Suprapubic skin (tissue), 4 donors: ENCODE measurements at regions not wholly inside any gene's neighbourhood (a gene's known extent, or its start where the extent isn't known, plus 50 kb on each side); places are given as distances from the start of the nearest gene placed in this dataset.

Experiments used
- DNase-seq, 2 donors: peaks; one replicate each; pipeline ENCODE4 v3.0.0-alpha.2; 2019; ENCODE audit warnings: low spot score in 2 of 2
- H3K27ac ChIP-seq: fragments of 200-600 bp; sonication (generic); one replicate; pipeline ENCODE4 v1.5.1; 2019
- H3K27me3 ChIP-seq: fragments of 200-600 bp; sonication (generic); one replicate; pipeline ENCODE4 v1.5.1; 2019
- H3K36me3 ChIP-seq: fragments of 200-600 bp; sonication (generic); one replicate; pipeline ENCODE4 v1.5.1; 2019
- H3K4me1 ChIP-seq: fragments of 200-600 bp; sonication (generic); one replicate; pipeline ENCODE4 v1.5.1; 2019
- H3K4me3 ChIP-seq: fragments of 200-600 bp; sonication (generic); one replicate; pipeline ENCODE4 v1.5.1; 2019; ENCODE audit warnings: mild to moderate bottlenecking
- H3K9me3 ChIP-seq: fragments of 200-600 bp; sonication (generic); one replicate; pipeline ENCODE4 v1.5.1; 2019
- EP300 ChIP-seq: sonication (generic); formaldehyde crosslinking; IDR thresholded peaks from one replicate; pipeline ENCODE4 v1.6.1; 2017; ENCODE audit warnings: antibody characterized with exemption
- POLR2A ChIP-seq, 2 donors: fragments of 450-650 bp; IDR thresholded peaks; one replicate each; pipeline ENCODE4 v1.6.1; 2017; ENCODE audit warnings: antibody characterized with exemption in 2 of 2, mild to moderate bottlenecking in 2 of 2, moderate library complexity in 2 of 2
- POLR2AphosphoS5 ChIP-seq, 3 donors: sonication (generic); formaldehyde crosslinking; IDR thresholded peaks; one replicate each; pipeline ENCODE4 v1.6.1; 2017; ENCODE audit warnings: antibody characterized with exemption in 3 of 3
- WGBS: methylation state at CpG from one replicate; pipeline ENCODE4 v1.1.5; 2018; 5-methylcytosine and 5-hydroxymethylcytosine counted together
- TF ChIP-seq, protein P1 (sequence below), 2 donors: fragments of 200-600 bp in 1 of 2; fragments of 450-650 bp in 1 of 2; sonication (generic) in 1 of 2; IDR thresholded peaks; one replicate each; pipeline ENCODE4 v1.5.1; 2016 to 2019; ENCODE audit warnings: antibody characterized with exemption in 2 of 2, mild to moderate bottlenecking in 1 of 2, moderate library complexity in 1 of 2

DNA sequence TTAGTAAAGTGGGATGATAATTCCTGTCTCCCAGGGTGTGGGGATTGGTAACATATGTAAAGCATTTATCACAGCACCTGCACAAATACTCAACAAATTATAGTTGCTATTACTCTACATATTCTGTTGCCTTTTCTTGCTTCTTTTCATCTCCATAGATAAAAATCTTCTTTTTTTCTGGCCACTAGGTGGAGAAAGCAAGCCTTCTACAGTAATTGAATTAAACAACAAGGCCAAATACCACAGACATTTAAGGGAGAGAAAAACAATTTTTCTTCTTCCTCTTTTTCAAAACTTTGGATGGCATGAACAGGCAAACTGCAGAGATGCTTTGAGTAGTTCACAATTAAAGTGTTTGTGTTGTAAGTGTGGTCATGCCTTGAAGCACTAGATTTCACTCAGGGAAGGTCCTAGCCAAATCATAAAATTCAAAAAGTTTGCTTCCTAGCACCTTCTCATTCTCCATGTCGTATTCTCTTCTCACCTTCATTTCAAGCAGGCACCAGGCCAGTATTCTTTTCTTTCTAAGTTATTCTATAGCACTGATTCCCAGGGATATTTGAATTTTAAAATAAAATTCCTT, 493.4 kb upstream of the TGFBR2 start:
- H3K4me3 ChIP-seq = no peak overlapping the region
- no peaks in the 10 kb centered on the region for H3K4me1 ChIP-seq
- no peaks in the 10 kb centered on the region for H3K27me3 ChIP-seq
- no peak for DNase-seq
- no peak overlapping the region for H3K27ac ChIP-seq
- WGBS = 21% methylated on average over 1 of the region's 1 CpG
- TF ChIP-seq, protein P1, sequence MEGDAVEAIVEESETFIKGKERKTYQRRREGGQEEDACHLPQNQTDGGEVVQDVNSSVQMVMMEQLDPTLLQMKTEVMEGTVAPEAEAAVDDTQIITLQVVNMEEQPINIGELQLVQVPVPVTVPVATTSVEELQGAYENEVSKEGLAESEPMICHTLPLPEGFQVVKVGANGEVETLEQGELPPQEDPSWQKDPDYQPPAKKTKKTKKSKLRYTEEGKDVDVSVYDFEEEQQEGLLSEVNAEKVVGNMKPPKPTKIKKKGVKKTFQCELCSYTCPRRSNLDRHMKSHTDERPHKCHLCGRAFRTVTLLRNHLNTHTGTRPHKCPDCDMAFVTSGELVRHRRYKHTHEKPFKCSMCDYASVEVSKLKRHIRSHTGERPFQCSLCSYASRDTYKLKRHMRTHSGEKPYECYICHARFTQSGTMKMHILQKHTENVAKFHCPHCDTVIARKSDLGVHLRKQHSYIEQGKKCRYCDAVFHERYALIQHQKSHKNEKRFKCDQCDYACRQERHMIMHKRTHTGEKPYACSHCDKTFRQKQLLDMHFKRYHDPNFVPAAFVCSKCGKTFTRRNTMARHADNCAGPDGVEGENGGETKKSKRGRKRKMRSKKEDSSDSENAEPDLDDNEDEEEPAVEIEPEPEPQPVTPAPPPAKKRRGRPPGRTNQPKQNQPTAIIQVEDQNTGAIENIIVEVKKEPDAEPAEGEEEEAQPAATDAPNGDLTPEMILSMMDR (IDR thresholded peaks at IDR 0.05) = peak; percentile 30 to 31
- TF ChIP-seq EP300 = no peak
- H3K36me3 ChIP-seq = no peaks in the 10 kb centered on the region
- no peaks in the 10 kb centered on the region for H3K9me3 ChIP-seq

DNA sequence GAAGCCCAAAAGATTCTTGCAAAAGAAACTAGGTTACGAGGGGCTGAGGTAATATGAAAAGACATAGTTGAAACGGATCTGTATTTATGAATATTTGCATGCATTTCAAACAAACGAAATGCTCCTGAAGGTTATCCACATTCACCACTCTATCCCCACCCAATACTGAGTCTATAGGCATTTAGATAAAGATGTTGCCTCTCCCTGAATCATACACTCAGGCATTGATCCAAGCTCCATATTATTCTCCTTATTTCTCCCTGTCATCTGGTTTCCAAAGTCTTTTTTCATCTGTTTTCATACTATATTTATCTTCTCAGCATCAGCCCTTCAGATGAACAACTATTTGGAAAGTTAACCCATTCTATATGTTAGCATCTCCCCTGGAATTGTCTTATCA, 492.5 kb upstream of the TGFBR2 start:
- WGBS = 87% methylated on average over 3 of the region's 3 CpGs
- no peaks in the 10 kb centered on the region for H3K9me3 ChIP-seq
- no peak overlapping the region for H3K27ac ChIP-seq
- H3K36me3 ChIP-seq = no peaks in the 10 kb centered on the region
- H3K4me1 ChIP-seq = no peaks in the 10 kb centered on the region
- no peak for DNase-seq
- H3K4me3 ChIP-seq = no peak overlapping the region
- no peaks in the 10 kb centered on the region for H3K27me3 ChIP-seq
- TF ChIP-seq EP300 (no peak), POLR2AphosphoS5 (IDR thresholded peaks at IDR 0.05) (no peak), POLR2A (IDR thresholded peaks at IDR 0.05) (no peak)
- TF ChIP-seq, protein P1 (IDR thresholded peaks at IDR 0.05) = no peak

DNA sequence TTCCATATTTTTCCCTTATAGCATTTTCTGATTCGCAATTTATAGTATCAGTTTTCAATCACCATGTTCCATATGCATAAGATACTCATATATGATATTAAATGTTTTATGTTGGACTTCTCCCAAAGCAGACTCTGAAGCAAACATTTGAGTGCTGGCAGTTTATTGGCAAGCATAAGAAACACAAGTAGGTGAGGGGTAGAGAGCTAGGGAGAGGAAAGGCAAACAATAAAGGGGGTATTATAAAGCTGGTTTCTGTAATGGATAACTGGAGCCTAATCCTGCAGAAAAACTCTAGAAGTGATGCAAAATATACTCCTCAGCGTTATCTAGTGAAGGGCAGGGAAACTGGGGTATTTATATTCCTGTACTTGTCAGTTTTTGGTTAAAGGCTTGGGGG, 491.5 kb upstream of the TGFBR2 start:
- DNase-seq = no peak
- Histone ChIP-seq H3K36me3 (no peaks in the 10 kb centered on the region), H3K4me1 (no peaks in the 10 kb centered on the region), H3K27me3 (no peaks in the 10 kb centered on the region), H3K9me3 (no peaks in the 10 kb centered on the region), H3K4me3 (no peak overlapping the region), H3K27ac (no peak overlapping the region)
- WGBS = 89% methylated on average over 2 of the region's 2 CpGs
- TF ChIP-seq, protein P1 (IDR thresholded peaks at IDR 0.05) = no peak
- TF ChIP-seq EP300 = no peak
- TF ChIP-seq POLR2A (IDR thresholded peaks at IDR 0.05) = no peak
- no peak for TF ChIP-seq POLR2AphosphoS5 (IDR thresholded peaks at IDR 0.05)

DNA sequence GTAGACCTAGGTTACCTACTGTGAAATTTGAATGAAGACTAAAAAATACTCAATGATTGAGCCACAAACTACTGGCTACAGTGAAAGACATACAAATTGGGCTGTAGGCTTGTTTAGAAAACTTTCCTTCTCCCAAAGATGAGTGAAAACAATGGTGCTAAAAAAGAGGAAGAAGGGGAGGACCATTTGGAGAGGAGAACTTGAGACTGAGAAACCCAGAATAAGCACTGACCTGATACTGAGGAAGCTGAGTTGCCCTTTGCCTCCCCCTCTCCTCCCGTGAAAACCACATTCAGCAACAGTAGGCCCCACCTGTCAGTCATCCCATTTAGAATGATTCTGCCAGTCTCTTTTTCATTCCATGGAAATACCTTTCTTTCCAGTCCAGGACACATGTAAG, 484.0 kb upstream of the TGFBR2 start:
- TF ChIP-seq POLR2AphosphoS5 (IDR thresholded peaks at IDR 0.05) = no peak
- TF ChIP-seq, protein P1 (IDR thresholded peaks at IDR 0.05) = no peak
- no peak for TF ChIP-seq EP300
- no peak for TF ChIP-seq POLR2A (IDR thresholded peaks at IDR 0.05)
- no peak overlapping the region for H3K27ac ChIP-seq
- H3K4me1 ChIP-seq = no peaks in the 10 kb centered on the region

DNA sequence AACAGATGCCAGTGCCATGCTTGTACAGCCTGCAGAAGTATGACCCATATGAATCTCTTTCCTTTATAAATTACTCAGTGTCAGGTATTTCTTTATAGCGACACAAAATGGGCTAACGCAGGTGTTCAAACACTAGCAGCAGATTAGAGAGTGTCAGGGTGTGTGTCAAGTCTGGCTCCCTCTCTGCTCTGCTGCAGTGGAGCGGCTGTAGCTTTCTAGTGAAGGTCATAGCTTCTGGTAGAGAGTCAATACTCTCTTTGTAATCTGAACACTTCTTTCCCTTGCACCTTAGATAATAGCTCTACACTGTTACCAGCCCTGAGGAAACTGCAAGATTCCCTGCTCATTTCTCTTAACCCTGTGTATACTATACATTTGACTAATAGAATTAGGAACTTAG, 483.2 kb upstream of the TGFBR2 start:
- no peak overlapping the region for H3K4me3 ChIP-seq
- no peaks in the 10 kb centered on the region for H3K36me3 ChIP-seq
- WGBS = 91% methylated on average over 3 of the region's 3 CpGs
- H3K4me1 ChIP-seq = no peaks in the 10 kb centered on the region
- no peaks in the 10 kb centered on the region for H3K27me3 ChIP-seq
- H3K9me3 ChIP-seq = no peaks in the 10 kb centered on the region
- no peak for DNase-seq
- no peak overlapping the region for H3K27ac ChIP-seq
- TF ChIP-seq, protein P1 (IDR thresholded peaks at IDR 0.05) = no peak
- TF ChIP-seq POLR2A (IDR thresholded peaks at IDR 0.05) (no peak), POLR2AphosphoS5 (IDR thresholded peaks at IDR 0.05) (no peak), EP300 (no peak)

More for the DNA sequence above, 484.0 kb upstream of the TGFBR2 start:
- 68% methylated on average over 1 of the region's 1 CpG for WGBS
- Histone ChIP-seq H3K9me3 (no peaks in the 10 kb centered on the region), H3K27me3 (no peaks in the 10 kb centered on the region), H3K36me3 (no peaks in the 10 kb centered on the region), H3K4me3 (no peak overlapping the region)
- no peak for DNase-seq
